Gastroesophageal sphincter (tissue), 3 donors: ENCODE measurements at regions not wholly inside any gene's neighbourhood (a gene's known extent, or its start where the extent isn't known, plus 50 kb on each side); places are given as distances from the start of the nearest gene placed in this dataset.

ENCODE experiments used
- EP300 ChIP-seq: sonication (generic); formaldehyde crosslinking; IDR thresholded peaks from one replicate; pipeline ENCODE4 v1.6.1; 2017; ENCODE audit warnings: antibody characterized with exemption, mild to moderate bottlenecking
- POLR2A ChIP-seq, 2 donors: fragments of 450-650 bp; IDR thresholded peaks; one replicate each; pipeline ENCODE4 v1.6.1; 2017; ENCODE audit warnings: antibody characterized with exemption in 2 of 2, mild to moderate bottlenecking in 2 of 2, moderate library complexity in 1 of 2
- POLR2AphosphoS5 ChIP-seq: sonication (generic); formaldehyde crosslinking; IDR thresholded peaks from one replicate; pipeline ENCODE4 v1.6.1; 2017; ENCODE audit warnings: antibody characterized with exemption
- TF ChIP-seq, protein P1 (sequence below), 4 experiments: fragments of 200-600 bp in 2 of 4; fragments of 450-650 bp in 2 of 4; sonication (generic) in 1 of 4; IDR thresholded peaks; one replicate each; pipeline ENCODE4 v1.5.1; 2017 to 2019; ENCODE audit warnings: antibody characterized with exemption in 4 of 4, mild to moderate bottlenecking in 2 of 4, moderate library complexity in 2 of 4

DNA sequence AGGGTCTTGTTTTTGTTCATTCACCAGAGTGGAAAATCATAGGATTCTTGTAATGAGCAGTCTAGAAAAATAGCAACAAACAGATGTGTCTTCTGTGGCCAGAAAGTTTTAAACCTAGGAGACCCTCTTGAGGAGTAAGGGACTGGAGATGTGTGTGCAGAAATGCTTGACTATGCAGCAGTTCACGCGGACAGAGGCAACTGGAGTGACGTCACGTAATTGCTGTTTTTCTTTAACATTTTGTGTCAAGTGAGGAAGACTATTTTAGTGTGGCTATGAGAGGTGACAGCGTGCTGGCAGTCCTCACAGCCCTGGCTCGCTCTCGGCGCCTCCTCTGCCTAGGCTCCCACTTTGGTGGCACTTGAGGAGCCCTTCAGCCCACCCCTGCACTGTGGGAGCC, 163.1 kb upstream of the PTCH1 start:
- no peak for TF ChIP-seq POLR2AphosphoS5
- TF ChIP-seq, protein P1, sequence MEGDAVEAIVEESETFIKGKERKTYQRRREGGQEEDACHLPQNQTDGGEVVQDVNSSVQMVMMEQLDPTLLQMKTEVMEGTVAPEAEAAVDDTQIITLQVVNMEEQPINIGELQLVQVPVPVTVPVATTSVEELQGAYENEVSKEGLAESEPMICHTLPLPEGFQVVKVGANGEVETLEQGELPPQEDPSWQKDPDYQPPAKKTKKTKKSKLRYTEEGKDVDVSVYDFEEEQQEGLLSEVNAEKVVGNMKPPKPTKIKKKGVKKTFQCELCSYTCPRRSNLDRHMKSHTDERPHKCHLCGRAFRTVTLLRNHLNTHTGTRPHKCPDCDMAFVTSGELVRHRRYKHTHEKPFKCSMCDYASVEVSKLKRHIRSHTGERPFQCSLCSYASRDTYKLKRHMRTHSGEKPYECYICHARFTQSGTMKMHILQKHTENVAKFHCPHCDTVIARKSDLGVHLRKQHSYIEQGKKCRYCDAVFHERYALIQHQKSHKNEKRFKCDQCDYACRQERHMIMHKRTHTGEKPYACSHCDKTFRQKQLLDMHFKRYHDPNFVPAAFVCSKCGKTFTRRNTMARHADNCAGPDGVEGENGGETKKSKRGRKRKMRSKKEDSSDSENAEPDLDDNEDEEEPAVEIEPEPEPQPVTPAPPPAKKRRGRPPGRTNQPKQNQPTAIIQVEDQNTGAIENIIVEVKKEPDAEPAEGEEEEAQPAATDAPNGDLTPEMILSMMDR (IDR thresholded peaks at IDR 0.05), result no peak
- TF ChIP-seq POLR2A (IDR thresholded peaks at IDR 0.05), result no peak
- TF ChIP-seq EP300, result no peak
